ENCODE measurements at regions not wholly inside any gene's neighbourhood (a gene's known extent, or its start where the extent isn't known, plus 50 kb on each side); places are given as distances from the start of the nearest gene placed in this dataset.

- DNase-seq (ENCODE audit: extremely low spot score, unreplicated experiment), result no peak
- Mint-ChIP-seq H3K27ac (no peak overlapping the region), H3K27me3 (no peaks in the 10 kb centered on the region), H3K36me3 (no peaks in the 10 kb centered on the region), H3K9me3 (no peaks in the 10 kb centered on the region), H3K4me1 (ENCODE audit: unreplicated experiment) (peaks cover 18% of the 10 kb centered on the region), H3K4me3 (no peak overlapping the region)
- no peak for TF ChIP-seq CTCF (conservative IDR thresholded peaks at IDR 0.05)
These were observed 589.4 kb upstream of the SYT4 start for GRCh38 chr18:43866696-43867095.

- DNase-seq (ENCODE audit: extremely low spot score, unreplicated experiment), result no peak
- Mint-ChIP-seq H3K36me3 (no peaks in the 10 kb centered on the region), H3K27ac (no peak overlapping the region), H3K4me3 (no peak overlapping the region), H3K27me3 (no peaks in the 10 kb centered on the region), H3K9me3 (no peaks in the 10 kb centered on the region), H3K4me1 (ENCODE audit: unreplicated experiment) (peaks cover 12% of the 10 kb centered on the region)
- TF ChIP-seq CTCF (conservative IDR thresholded peaks at IDR 0.05), result no peak
These were observed 591.3 kb upstream of the SYT4 start for GRCh38 chr18:43868497-43868995.

- H3K27me3 Mint-ChIP-seq, result no peaks in the 10 kb centered on the region
- H3K36me3 Mint-ChIP-seq, result no peaks in the 10 kb centered on the region
- TF ChIP-seq CTCF (conservative IDR thresholded peaks at IDR 0.05), result no peak
- peaks cover 8% of the 10 kb centered on the region for H3K4me1 Mint-ChIP-seq (ENCODE audit: unreplicated experiment)
- no peak for DNase-seq (ENCODE audit: extremely low spot score, unreplicated experiment)
- H3K27ac Mint-ChIP-seq, result no peak overlapping the region
- no peaks in the 10 kb centered on the region for H3K9me3 Mint-ChIP-seq
- H3K4me3 Mint-ChIP-seq, result no peak overlapping the region
These were observed 592.2 kb upstream of the SYT4 start for GRCh38 chr18:43869451-43870008.

DNA sequence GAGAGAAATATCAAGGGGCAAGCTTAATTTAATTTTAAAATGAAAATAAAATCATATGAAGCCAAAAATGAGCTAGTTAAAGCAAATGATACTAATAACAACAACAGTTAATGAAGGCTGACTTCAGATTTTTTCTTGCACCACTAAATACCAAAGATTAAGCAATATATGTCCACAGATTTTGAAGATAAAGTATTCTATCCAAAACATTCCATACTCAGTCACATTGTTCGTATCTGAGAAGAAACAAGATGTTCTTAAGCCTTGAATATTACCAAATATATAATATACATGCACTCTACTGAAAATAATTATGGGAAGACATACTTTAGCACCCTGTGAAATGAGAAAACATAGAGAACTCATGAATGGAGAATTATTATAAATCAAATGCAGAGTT lies 593.3 kb upstream of the SYT4 start:
- no peak for TF ChIP-seq CTCF (conservative IDR thresholded peaks at IDR 0.05)
- Mint-ChIP-seq H3K27me3 (no peaks in the 10 kb centered on the region), H3K4me1 (ENCODE audit: unreplicated experiment) (peaks cover 8% of the 10 kb centered on the region), H3K36me3 (no peaks in the 10 kb centered on the region), H3K9me3 (no peaks in the 10 kb centered on the region), H3K27ac (no peak overlapping the region), H3K4me3 (no peak overlapping the region)
- no peak for DNase-seq (ENCODE audit: extremely low spot score, unreplicated experiment)

GRCh38 chr18:43875511-43875910 lies 598.2 kb upstream of the SYT4 start:
- Mint-ChIP-seq H3K27me3 (no peaks in the 10 kb centered on the region), H3K9me3 (peaks cover 4% of the 10 kb centered on the region), H3K4me3 (no peak overlapping the region), H3K36me3 (no peaks in the 10 kb centered on the region), H3K4me1 (ENCODE audit: unreplicated experiment) (peaks cover 26% of the 10 kb centered on the region), H3K27ac (no peak overlapping the region)
- no peak for TF ChIP-seq CTCF (conservative IDR thresholded peaks at IDR 0.05)
- DNase-seq (ENCODE audit: extremely low spot score, unreplicated experiment), result no peak

DNA sequence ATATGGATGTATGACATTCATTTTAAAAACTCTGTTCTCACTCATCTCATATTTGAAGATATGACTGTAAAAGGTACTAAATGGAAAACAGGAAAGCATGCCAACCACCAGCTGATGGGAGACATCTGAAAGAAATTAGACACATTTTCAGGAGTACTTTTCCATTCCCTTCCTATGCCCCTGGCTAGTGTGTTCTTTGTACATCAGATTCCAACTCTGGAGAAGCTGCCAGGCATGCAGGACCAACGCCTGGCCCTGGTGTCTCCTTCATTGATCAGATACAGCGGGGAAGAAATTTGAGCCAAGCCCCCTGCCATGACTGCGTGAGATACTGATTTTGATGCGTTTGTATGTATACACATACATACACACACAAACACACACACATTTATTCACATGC lies 599.0 kb upstream of the SYT4 start:
- no peak for TF ChIP-seq CTCF (conservative IDR thresholded peaks at IDR 0.05)
- Mint-ChIP-seq H3K27me3 (no peaks in the 10 kb centered on the region), H3K36me3 (no peaks in the 10 kb centered on the region), H3K4me3 (peak overlapping the region; percentile 66), H3K4me1 (ENCODE audit: unreplicated experiment) (peaks cover 26% of the 10 kb centered on the region), H3K27ac (peak overlapping the region; percentile 1), H3K9me3 (peaks cover 4% of the 10 kb centered on the region)
- DNase-seq (ENCODE audit: extremely low spot score, unreplicated experiment), result no peak
